ENCODE measurements at regions not wholly inside any gene's neighbourhood (a gene's known extent, or its start where the extent isn't known, plus 50 kb on each side); places are given as distances from the start of the nearest gene placed in this dataset.

- Histone ChIP-seq H3K27me3 (ENCODE audit: control insufficient read depth in 3 of 3, insufficient read depth in 3 of 3, low read depth in 1 of 3, low read length in 3 of 3) (no peaks in the 10 kb centered on the region), H4K91ac (ENCODE audit: low read depth, low read length, poor library complexity) (no peak overlapping the region), H3K4ac (ENCODE audit: low read length) (no peak overlapping the region), H2BK5ac (ENCODE audit: low read length) (no peak overlapping the region), H2BK12ac (ENCODE audit: low read length) (no peak overlapping the region), H4K8ac (ENCODE audit: low read depth, low read length) (no peak overlapping the region), H3K23ac (ENCODE audit: low read depth, low read length, poor library complexity) (no peak overlapping the region), H3K18ac (ENCODE audit: low read length) (no peak overlapping the region), H3K4me1 (ENCODE audit: control insufficient read depth in 2 of 2, insufficient read depth in 1 of 2, low read depth in 1 of 2, low read length in 2 of 2) (peaks cover 0 to 2% of the 10 kb centered on the region in 2 donors), H3K4me3 (ENCODE audit: low read length in 2 of 2) (no peak overlapping the region), H2AK5ac (ENCODE audit: low read depth, low read length) (no peak overlapping the region), H2BK15ac (ENCODE audit: low read length) (no peak overlapping the region), H3K14ac (ENCODE audit: low read length) (no peak overlapping the region), H3K4me2 (ENCODE audit: insufficient read depth, low read length, poor library complexity, severe bottlenecking) (no peak overlapping the region), H3K9me3 (replicated peaks in 1 of 2; ENCODE audit: control insufficient read depth in 2 of 2, insufficient read depth in 1 of 2, low read depth in 1 of 2, low read length in 2 of 2) (peaks cover 2 to 4% of the 10 kb centered on the region in 2 donors), H3K36me3 (replicated peaks in 1 of 2; ENCODE audit: control insufficient read depth in 2 of 2, insufficient read depth in 2 of 2, low read length in 2 of 2) (no peaks in the 10 kb centered on the region), H2AFZ (ENCODE audit: low read length) (no peak overlapping the region), H3K79me1 (ENCODE audit: low read depth, low read length) (no peaks in the 10 kb centered on the region), H3K27ac (replicated peaks; ENCODE audit: low read length) (no peak overlapping the region), H2BK120ac (ENCODE audit: low read depth, low read length) (no peak overlapping the region), H3K9ac (ENCODE audit: low read depth, low read length, poor library complexity) (no peak overlapping the region)
- WGBS, 2 donors (ENCODE audit: extremely low coverage in 2 of 2, insufficient read length in 2 of 2, insufficient replicate concordance in 1 of 2): no CpG with 5 or more reads among the region's 4 CpGs
- no peak for DNase-seq (ENCODE audit: low spot score)
Observed at GRCh38 chr14:55942076-55942654, 176.0 kb upstream of the PELI2 start.

DNA sequence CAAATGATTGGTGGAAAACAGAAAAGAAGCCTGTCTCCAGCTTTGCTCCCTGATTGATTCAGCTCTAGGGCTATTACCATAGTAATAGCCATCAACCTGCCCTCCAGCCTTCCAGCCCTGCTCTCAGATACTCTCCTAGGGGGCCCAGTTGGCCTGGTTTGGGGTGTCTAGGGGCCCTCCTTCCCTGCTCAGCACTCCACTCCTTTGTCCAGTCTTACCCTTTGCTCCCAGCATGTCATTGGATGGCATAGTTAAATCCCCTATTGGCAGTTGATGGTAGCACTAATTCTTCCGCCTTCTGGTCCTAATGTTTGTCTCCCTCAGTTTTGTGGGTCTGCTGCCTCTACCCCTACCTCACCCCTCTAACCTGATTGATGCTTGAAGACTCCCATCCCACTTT, 175.4 kb upstream of the PELI2 start:
- Histone ChIP-seq H4K8ac (ENCODE audit: low read depth, low read length) (no peak overlapping the region), H3K4me1 (ENCODE audit: control insufficient read depth in 2 of 2, insufficient read depth in 1 of 2, low read depth in 1 of 2, low read length in 2 of 2) (no peaks in the 10 kb centered on the region), H2AK5ac (ENCODE audit: low read depth, low read length) (no peak overlapping the region), H2BK120ac (ENCODE audit: low read depth, low read length) (no peak overlapping the region), H3K4me3 (ENCODE audit: low read length in 2 of 2) (no peak overlapping the region), H3K4me2 (ENCODE audit: insufficient read depth, low read length, poor library complexity, severe bottlenecking) (no peak overlapping the region), H2BK5ac (ENCODE audit: low read length) (no peak overlapping the region), H2AFZ (ENCODE audit: low read length) (no peak overlapping the region), H3K9ac (ENCODE audit: low read depth, low read length, poor library complexity) (no peak overlapping the region), H3K79me1 (ENCODE audit: low read depth, low read length) (no peaks in the 10 kb centered on the region), H3K18ac (ENCODE audit: low read length) (no peak overlapping the region), H2BK12ac (ENCODE audit: low read length) (no peak overlapping the region), H3K36me3 (replicated peaks in 1 of 2; ENCODE audit: control insufficient read depth in 2 of 2, insufficient read depth in 2 of 2, low read length in 2 of 2) (no peaks in the 10 kb centered on the region), H3K4ac (ENCODE audit: low read length) (no peak overlapping the region), H3K9me3 (replicated peaks in 1 of 2; ENCODE audit: control insufficient read depth in 2 of 2, insufficient read depth in 1 of 2, low read depth in 1 of 2, low read length in 2 of 2) (peaks cover 2 to 4% of the 10 kb centered on the region in 2 donors), H3K27ac (replicated peaks; ENCODE audit: low read length) (no peak overlapping the region), H2BK15ac (ENCODE audit: low read length) (no peak overlapping the region), H3K14ac (ENCODE audit: low read length) (no peak overlapping the region), H4K91ac (ENCODE audit: low read depth, low read length, poor library complexity) (no peak overlapping the region), H3K23ac (ENCODE audit: low read depth, low read length, poor library complexity) (no peak overlapping the region), H3K27me3 (ENCODE audit: control insufficient read depth in 3 of 3, insufficient read depth in 3 of 3, low read depth in 1 of 3, low read length in 3 of 3) (no peaks in the 10 kb centered on the region)
- no CpG with 5 or more reads among the region's 1 CpG for WGBS, 2 donors (ENCODE audit: extremely low coverage in 2 of 2, insufficient read length in 2 of 2, insufficient replicate concordance in 1 of 2)
- DNase-seq (ENCODE audit: low spot score): no peak

GRCh38 chr14:55944757-55945156, 173.5 kb upstream of the PELI2 start:
- no peaks in the 10 kb centered on the region for H3K79me1 ChIP-seq (ENCODE audit: low read depth, low read length)
- no CpG with 5 or more reads among the region's 3 CpGs for WGBS, 2 donors (ENCODE audit: extremely low coverage in 2 of 2, insufficient read length in 2 of 2, insufficient replicate concordance in 1 of 2)
- no peak overlapping the region for H2BK12ac ChIP-seq (ENCODE audit: low read length)

DNA sequence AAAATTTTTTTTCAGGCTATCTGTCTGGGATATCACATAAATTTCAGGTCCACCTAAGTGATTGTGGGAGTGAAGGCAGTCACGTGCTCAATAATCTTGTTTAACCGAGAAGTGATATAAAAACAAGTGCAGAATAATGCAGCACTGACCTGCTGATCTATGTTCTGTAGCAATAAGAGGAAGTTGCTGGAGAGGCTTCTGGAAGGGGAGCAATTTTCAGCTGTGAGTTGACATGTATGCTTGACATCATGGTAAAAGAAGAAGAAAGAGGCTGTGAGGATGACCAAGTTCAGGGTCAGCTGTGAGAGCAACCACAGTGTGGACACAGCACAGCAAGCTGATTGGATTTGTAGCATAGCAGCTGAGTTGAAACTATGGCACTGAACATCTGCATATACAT, 172.0 kb upstream of the PELI2 start:
- H2BK120ac ChIP-seq (ENCODE audit: low read depth, low read length): no peak overlapping the region
- H2AK5ac ChIP-seq (ENCODE audit: low read depth, low read length): no peak overlapping the region
- no peak for DNase-seq (ENCODE audit: low spot score)
- no peak overlapping the region for H2BK12ac ChIP-seq (ENCODE audit: low read length)
- no peak overlapping the region for H3K4me3 ChIP-seq (ENCODE audit: low read length in 2 of 2)
- no peak overlapping the region for H4K8ac ChIP-seq (ENCODE audit: low read depth, low read length)
- H2BK5ac ChIP-seq (ENCODE audit: low read length): no peak overlapping the region
- no peaks in the 10 kb centered on the region for H3K36me3 ChIP-seq (replicated peaks in 1 of 2; ENCODE audit: control insufficient read depth in 2 of 2, insufficient read depth in 2 of 2, low read length in 2 of 2)
- H2BK15ac ChIP-seq (ENCODE audit: low read length): no peak overlapping the region
- H3K79me1 ChIP-seq (ENCODE audit: low read depth, low read length): no peaks in the 10 kb centered on the region
- no peak overlapping the region for H2AFZ ChIP-seq (ENCODE audit: low read length)
- no peak overlapping the region for H3K9ac ChIP-seq (ENCODE audit: low read depth, low read length, poor library complexity)
- peaks cover 0 to 1% of the 10 kb centered on the region in 2 donors for H3K9me3 ChIP-seq (replicated peaks in 1 of 2; ENCODE audit: control insufficient read depth in 2 of 2, insufficient read depth in 1 of 2, low read depth in 1 of 2, low read length in 2 of 2)
- no peaks in the 10 kb centered on the region for H3K27me3 ChIP-seq (ENCODE audit: control insufficient read depth in 3 of 3, insufficient read depth in 3 of 3, low read depth in 1 of 3, low read length in 3 of 3)
- WGBS, 2 donors (ENCODE audit: extremely low coverage in 2 of 2, insufficient read length in 2 of 2, insufficient replicate concordance in 1 of 2): no CpG with 5 or more reads among the region's 2 CpGs
- H3K4me1 ChIP-seq (ENCODE audit: control insufficient read depth in 2 of 2, insufficient read depth in 1 of 2, low read depth in 1 of 2, low read length in 2 of 2): no peaks in the 10 kb centered on the region
- no peak overlapping the region for H3K4me2 ChIP-seq (ENCODE audit: insufficient read depth, low read length, poor library complexity, severe bottlenecking)
- no peak overlapping the region for H4K91ac ChIP-seq (ENCODE audit: low read depth, low read length, poor library complexity)
- H3K14ac ChIP-seq (ENCODE audit: low read length): no peak overlapping the region
- no peak overlapping the region for H3K23ac ChIP-seq (ENCODE audit: low read depth, low read length, poor library complexity)
- no peak overlapping the region for H3K4ac ChIP-seq (ENCODE audit: low read length)
- no peak overlapping the region for H3K18ac ChIP-seq (ENCODE audit: low read length)
- H3K27ac ChIP-seq (replicated peaks; ENCODE audit: low read length): no peak overlapping the region

More at GRCh38 chr14:55944757-55945156, 173.5 kb upstream of the PELI2 start:
- Histone ChIP-seq H4K91ac (ENCODE audit: low read depth, low read length, poor library complexity) (no peak overlapping the region), H3K9ac (ENCODE audit: low read depth, low read length, poor library complexity) (no peak overlapping the region), H2AFZ (ENCODE audit: low read length) (no peak overlapping the region), H4K8ac (ENCODE audit: low read depth, low read length) (no peak overlapping the region), H3K4me2 (ENCODE audit: insufficient read depth, low read length, poor library complexity, severe bottlenecking) (no peak overlapping the region), H3K4me1 (ENCODE audit: control insufficient read depth in 2 of 2, insufficient read depth in 1 of 2, low read depth in 1 of 2, low read length in 2 of 2) (no peaks in the 10 kb centered on the region), H2BK15ac (ENCODE audit: low read length) (no peak overlapping the region), H2BK5ac (ENCODE audit: low read length) (no peak overlapping the region), H3K9me3 (replicated peaks in 1 of 2; ENCODE audit: control insufficient read depth in 2 of 2, insufficient read depth in 1 of 2, low read depth in 1 of 2, low read length in 2 of 2) (peaks cover 0 to 2% of the 10 kb centered on the region in 2 donors), H3K23ac (ENCODE audit: low read depth, low read length, poor library complexity) (no peak overlapping the region), H3K27me3 (ENCODE audit: control insufficient read depth in 3 of 3, insufficient read depth in 3 of 3, low read depth in 1 of 3, low read length in 3 of 3) (no peaks in the 10 kb centered on the region), H3K14ac (ENCODE audit: low read length) (no peak overlapping the region), H3K18ac (ENCODE audit: low read length) (no peak overlapping the region), H2BK120ac (ENCODE audit: low read depth, low read length) (no peak overlapping the region), H3K27ac (replicated peaks; ENCODE audit: low read length) (no peak overlapping the region), H3K4me3 (ENCODE audit: low read length in 2 of 2) (no peak overlapping the region), H3K36me3 (replicated peaks in 1 of 2; ENCODE audit: control insufficient read depth in 2 of 2, insufficient read depth in 2 of 2, low read length in 2 of 2) (no peaks in the 10 kb centered on the region), H2AK5ac (ENCODE audit: low read depth, low read length) (no peak overlapping the region), H3K4ac (ENCODE audit: low read length) (no peak overlapping the region)
- DNase-seq (ENCODE audit: low spot score): no peak
